ENCODE measurements at regions not wholly inside any gene's neighbourhood (a gene's known extent, or its start where the extent isn't known, plus 50 kb on each side); places are given as distances from the start of the nearest gene placed in this dataset.

DNA sequence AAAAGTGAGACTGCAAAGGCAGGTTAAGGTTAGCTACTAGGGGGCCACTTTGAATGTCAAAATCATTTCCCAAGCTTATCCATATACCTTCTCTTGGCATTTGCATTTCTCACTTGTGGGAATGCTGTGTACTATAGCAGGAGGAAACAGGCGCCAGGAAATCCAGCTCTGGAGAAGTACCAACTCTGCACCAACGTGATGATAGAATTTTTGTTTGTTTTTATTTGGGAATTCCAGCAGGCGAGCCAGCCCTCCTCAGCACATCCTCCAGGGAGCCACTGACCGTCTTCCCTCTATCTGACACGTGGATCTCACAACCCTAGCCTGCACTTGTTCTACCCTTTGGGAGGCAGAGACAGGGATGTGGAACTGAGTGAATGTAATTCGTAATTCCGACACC lies 318.0 kb downstream of the ACTL7B start:
- TF ChIP-seq, protein P1, sequence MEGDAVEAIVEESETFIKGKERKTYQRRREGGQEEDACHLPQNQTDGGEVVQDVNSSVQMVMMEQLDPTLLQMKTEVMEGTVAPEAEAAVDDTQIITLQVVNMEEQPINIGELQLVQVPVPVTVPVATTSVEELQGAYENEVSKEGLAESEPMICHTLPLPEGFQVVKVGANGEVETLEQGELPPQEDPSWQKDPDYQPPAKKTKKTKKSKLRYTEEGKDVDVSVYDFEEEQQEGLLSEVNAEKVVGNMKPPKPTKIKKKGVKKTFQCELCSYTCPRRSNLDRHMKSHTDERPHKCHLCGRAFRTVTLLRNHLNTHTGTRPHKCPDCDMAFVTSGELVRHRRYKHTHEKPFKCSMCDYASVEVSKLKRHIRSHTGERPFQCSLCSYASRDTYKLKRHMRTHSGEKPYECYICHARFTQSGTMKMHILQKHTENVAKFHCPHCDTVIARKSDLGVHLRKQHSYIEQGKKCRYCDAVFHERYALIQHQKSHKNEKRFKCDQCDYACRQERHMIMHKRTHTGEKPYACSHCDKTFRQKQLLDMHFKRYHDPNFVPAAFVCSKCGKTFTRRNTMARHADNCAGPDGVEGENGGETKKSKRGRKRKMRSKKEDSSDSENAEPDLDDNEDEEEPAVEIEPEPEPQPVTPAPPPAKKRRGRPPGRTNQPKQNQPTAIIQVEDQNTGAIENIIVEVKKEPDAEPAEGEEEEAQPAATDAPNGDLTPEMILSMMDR (IDR thresholded peaks at IDR 0.05; ENCODE audit: low read length): no peak
- no peak for TF ChIP-seq EZH2 (IDR thresholded peaks at IDR 0.05; ENCODE audit: borderline replicate concordance, low read length)

All from OCI-LY1 (cell line).